ENCODE measurements at regions not wholly inside any gene's neighbourhood (a gene's known extent, or its start where the extent isn't known, plus 50 kb on each side); places are given as distances from the start of the nearest gene placed in this dataset.
A peak's percentile ranks its signal among the peaks of the same experiment; 100 is the strongest.

GRCh38 chr3:132262305-132262704 is 54.9 kb upstream of the ACP3 start (continued):
- TF ChIP-seq CBX8 (IDR thresholded peaks at IDR 0.05): no peak

GRCh38 chr3:132262956-132263355 is 54.3 kb upstream of the ACP3 start:
- no peaks in the 10 kb centered on the region for H3K9me3 ChIP-seq
- no peaks in the 10 kb centered on the region for H3K4me1 ChIP-seq
- no peak for ATAC-seq
- no peak for DNase-seq (ENCODE audit: low read depth in 1 of 2, low spot score in 1 of 2)
- ChIA-PET POLR2A (no interaction called here), CTCF (no interaction called here)
- 88% methylated on average over 2 of the region's 2 CpGs for WGBS (ENCODE audit: missing lambda C conversion rate)
- no peak for TF ChIP-seq EHF (CRISPR knock-in tag; IDR thresholded peaks at IDR 0.05)
- TF ChIP-seq ATOH8 (CRISPR knock-in tag; IDR thresholded peaks at IDR 0.05; ENCODE audit: low read depth): no peak
- TF ChIP-seq BHLHE40 (IDR thresholded peaks at IDR 0.05; ENCODE audit: low read depth, low read length): no peak
- H3K4me2 ChIP-seq: no peak overlapping the region
- no peak overlapping the region for H3K4me3 ChIP-seq
- FAIRE-seq: no peak
- no peak overlapping the region for H3K27ac ChIP-seq

- H3K4me3 ChIP-seq: no peak overlapping the region
- TF ChIP-seq SMC3 (IDR thresholded peaks at IDR 0.05) (no peak), PBX3 (IDR thresholded peaks at IDR 0.05) (no peak), TP53 (CRISPR knock-in tag; IDR thresholded peaks at IDR 0.05) (no peak), MAZ (IDR thresholded peaks at IDR 0.05; ENCODE audit: borderline replicate concordance, low read depth, low read length) (no peak)
Observed at GRCh38 chr3:132265028-132265427, 52.2 kb upstream of the ACP3 start.

GRCh38 chr3:132265488-132265887 is 51.7 kb upstream of the ACP3 start:
- no peak for TF ChIP-seq FOXS1 (CRISPR knock-in tag; IDR thresholded peaks at IDR 0.05)
- no peak for TF ChIP-seq KDM1A (IDR thresholded peaks at IDR 0.05; ENCODE audit: low read depth)
- no peak for TF ChIP-seq CHD2 (IDR thresholded peaks at IDR 0.05; ENCODE audit: low read length, partially characterized antibody)
- TF ChIP-seq ZNF302 (CRISPR knock-in tag; IDR thresholded peaks at IDR 0.05): no peak
- TF ChIP-seq NFE2L2 (conservative IDR thresholded peaks at IDR 0.05; ENCODE audit: low read length): no peak
- WGBS (ENCODE audit: missing lambda C conversion rate): 94% methylated on average over 3 of the region's 3 CpGs
- ChIA-PET CTCF (interaction anchor here (1.5 to 1.7 kb wide), 2 partner anchors 9 to 77 kb away, joined by 4 to 5 read pairs; no protein-coding TSS in a partner anchor), POLR2A (no interaction called here)
- peak overlapping the region in 1 of 2 experiments; percentile 22; a peak in 1 of 6 replicates for H3K27ac ChIP-seq
- DNase-seq (ENCODE audit: low read depth in 1 of 2, low spot score in 1 of 2): no peak
- ATAC-seq: no peak
- H3K4me3 ChIP-seq: no peak overlapping the region
- no peak for FAIRE-seq
- H3K9me3 ChIP-seq: no peaks in the 10 kb centered on the region
- no peak overlapping the region for H3K4me2 ChIP-seq
- no peaks in the 10 kb centered on the region for H3K4me1 ChIP-seq

More at GRCh38 chr3:132265028-132265427, 52.2 kb upstream of the ACP3 start:
- ChIA-PET POLR2A (no interaction called here), CTCF (interaction anchor here (1.5 kb wide), 1 partner anchor 78 kb away, joined by 4 read pairs; no protein-coding TSS in a partner anchor)
- Histone ChIP-seq H3K4me2 (no peak overlapping the region), H3K27ac (peak overlapping the region in 1 of 2 experiments; percentile 22; a peak in 1 of 6 replicates), H3K9me3 (no peaks in the 10 kb centered on the region), H3K4me1 (no peaks in the 10 kb centered on the region)
- ATAC-seq (peak in 1 of 2 experiments; percentile 24; a peak in 1 of 6 replicates), DNase-seq (ENCODE audit: low read depth in 1 of 2, low spot score in 1 of 2) (peak in 1 of 2 experiments; percentile 30), FAIRE-seq (no peak)

GRCh38 chr3:132267391-132267993 is 49.7 kb upstream of the ACP3 start:
- Histone ChIP-seq H3K27ac (peak overlapping the region in 1 of 2 experiments; percentile 42; a peak in 1 of 6 replicates), H3K4me2 (no peak overlapping the region), H3K9me3 (no peaks in the 10 kb centered on the region), H3K4me1 (no peaks in the 10 kb centered on the region), H3K4me3 (no peak overlapping the region)
- POLR2A ChIA-PET: no interaction called here
- CTCF ChIA-PET: interaction anchor here (0.7 to 2.4 kb wide), 6 partner anchors 9 to 132 kb away, joined by 3 to 16 read pairs (median 4); no protein-coding TSS in a partner anchor
- TF ChIP-seq TP53 (CRISPR knock-in tag; IDR thresholded peaks at IDR 0.05): no peak
- no peak for TF ChIP-seq NFE2L2 (conservative IDR thresholded peaks at IDR 0.05; ENCODE audit: low read length)
- no peak for TF ChIP-seq JUN (IDR thresholded peaks at IDR 0.05)
- TF ChIP-seq GATA3 (IDR thresholded peaks at IDR 0.05; ENCODE audit: borderline replicate concordance): no peak
- no peak for TF ChIP-seq BCL3 (IDR thresholded peaks at IDR 0.05)
- TF ChIP-seq CTCF (IDR thresholded peaks at IDR 0.05): no peak
- TF ChIP-seq RNF2 (IDR thresholded peaks at IDR 0.05; ENCODE audit: borderline replicate concordance, low read depth): no peak
- no peak for TF ChIP-seq HEYL (CRISPR knock-in tag; IDR thresholded peaks at IDR 0.05)
- TF ChIP-seq FOSL2 (IDR thresholded peaks at IDR 0.05): no peak
- TF ChIP-seq FOSL2 (CRISPR knock-in tag; IDR thresholded peaks at IDR 0.05): no peak
- no peak for TF ChIP-seq RFX5 (IDR thresholded peaks at IDR 0.05)
- DNase-seq (ENCODE audit: low read depth in 1 of 2, low spot score in 1 of 2) (no peak), FAIRE-seq (no peak), ATAC-seq (no peak)
- WGBS (ENCODE audit: missing lambda C conversion rate): 56% methylated on average over 4 of the region's 4 CpGs

Measured in A549 (cell line).